Stimulated activated naive B cell treated with anti-CD40 and anti-IgM and Interleukin-4, amounts not matched to agents 10 μg/mL and 1 μg/mL and 100 μg/mL, for 72 hours (primary cell): ENCODE measurements at regions not wholly inside any gene's neighbourhood (a gene's known extent, or its start where the extent isn't known, plus 50 kb on each side); places are given as distances from the start of the nearest gene placed in this dataset.

ENCODE experiments used
- ATAC-seq, 2 donors: fragments of 150-1000 bp; cut with Tn5 transposase; replicated peaks; 2 replicates each; pipeline ENCODE4 v1.10.0; 2021; ENCODE audit warnings: moderate library complexity in 1 of 2
- DNase-seq: peaks from one replicate; pipeline ENCODE4 v3.0.0; 2021
- H3K27ac Mint-ChIP-seq: one replicate; pipeline ENCODE4 v1.8.0; 2022; ENCODE audit warnings: mild to moderate bottlenecking, mixed read lengths
- H3K27me3 Mint-ChIP-seq, 2 donors: one replicate each; pipeline ENCODE4 v1.8.0; 2022; ENCODE audit warnings: mixed read lengths in 2 of 2
- H3K36me3 Mint-ChIP-seq, 2 donors: one replicate each; pipeline ENCODE4 v1.8.0; 2022; ENCODE audit warnings: mixed read lengths in 2 of 2, mild to moderate bottlenecking in 1 of 2
- H3K4me1 Mint-ChIP-seq, 2 donors: one replicate each; pipeline ENCODE4 v1.8.0; 2022; ENCODE audit warnings: mixed read lengths in 2 of 2, mild to moderate bottlenecking in 1 of 2
- H3K4me3 Mint-ChIP-seq, 2 donors: one replicate each; pipeline ENCODE4 v1.8.0; 2022; ENCODE audit warnings: mild to moderate bottlenecking in 2 of 2, mixed read lengths in 2 of 2, moderate library complexity in 1 of 2
- H3K9me3 Mint-ChIP-seq, 2 donors: one replicate each; pipeline ENCODE4 v1.8.0; 2022; ENCODE audit warnings: mixed read lengths in 2 of 2, mild to moderate bottlenecking in 1 of 2

DNA sequence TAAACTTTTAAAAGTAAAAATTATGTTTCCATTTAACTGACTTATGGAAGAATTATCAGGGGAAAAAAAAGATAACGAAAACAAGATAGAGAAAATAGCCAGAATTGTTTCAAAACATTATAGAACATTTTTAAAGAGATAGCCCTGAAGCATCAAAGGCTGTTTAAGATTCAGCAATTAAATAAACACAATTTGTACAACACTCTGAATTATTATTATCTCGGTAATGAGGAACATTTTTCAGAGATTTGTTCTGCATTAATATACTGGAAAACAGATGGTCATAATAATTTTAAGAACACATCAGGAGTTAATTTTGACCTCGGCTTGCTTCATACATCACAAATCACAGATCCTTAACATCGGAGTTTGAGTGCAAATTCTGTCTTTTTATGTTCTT, 643.8 kb downstream of the SORCS1 start:
- no peaks in the 10 kb centered on the region for H3K36me3 Mint-ChIP-seq
- no peak for ATAC-seq
- no peak for DNase-seq
- no peaks in the 10 kb centered on the region for H3K4me1 Mint-ChIP-seq
- H3K27ac Mint-ChIP-seq: no peak overlapping the region
- H3K9me3 Mint-ChIP-seq: peaks cover 0 to 2% of the 10 kb centered on the region in 2 donors
- no peak overlapping the region for H3K4me3 Mint-ChIP-seq
- no peaks in the 10 kb centered on the region for H3K27me3 Mint-ChIP-seq

- DNase-seq: no peak
- H3K4me1 Mint-ChIP-seq: no peaks in the 10 kb centered on the region
- H3K27me3 Mint-ChIP-seq: no peaks in the 10 kb centered on the region
- H3K27ac Mint-ChIP-seq: no peak overlapping the region
- ATAC-seq: no peak
- no peaks in the 10 kb centered on the region for H3K36me3 Mint-ChIP-seq
- peaks cover 0 to 2% of the 10 kb centered on the region in 2 donors for H3K9me3 Mint-ChIP-seq
- H3K4me3 Mint-ChIP-seq: no peak overlapping the region
Observed at GRCh38 chr10:106519376-106520030, 645.0 kb downstream of the SORCS1 start.

- Mint-ChIP-seq H3K4me3 (no peak overlapping the region), H3K36me3 (no peaks in the 10 kb centered on the region), H3K27me3 (no peaks in the 10 kb centered on the region), H3K9me3 (peaks cover 0 to 2% of the 10 kb centered on the region in 2 donors), H3K27ac (no peak overlapping the region), H3K4me1 (no peaks in the 10 kb centered on the region)
- no peak for DNase-seq
- ATAC-seq: no peak
Observed at GRCh38 chr10:106515206-106515790, 649.2 kb downstream of the SORCS1 start.

GRCh38 chr10:106513352-106513771, 651.1 kb downstream of the SORCS1 start:
- Mint-ChIP-seq H3K9me3 (peaks cover 2 to 4% of the 10 kb centered on the region in 2 donors), H3K4me3 (no peak overlapping the region), H3K27me3 (no peaks in the 10 kb centered on the region), H3K4me1 (no peaks in the 10 kb centered on the region), H3K36me3 (no peaks in the 10 kb centered on the region), H3K27ac (no peak overlapping the region)
- ATAC-seq (no peak), DNase-seq (no peak)

DNA sequence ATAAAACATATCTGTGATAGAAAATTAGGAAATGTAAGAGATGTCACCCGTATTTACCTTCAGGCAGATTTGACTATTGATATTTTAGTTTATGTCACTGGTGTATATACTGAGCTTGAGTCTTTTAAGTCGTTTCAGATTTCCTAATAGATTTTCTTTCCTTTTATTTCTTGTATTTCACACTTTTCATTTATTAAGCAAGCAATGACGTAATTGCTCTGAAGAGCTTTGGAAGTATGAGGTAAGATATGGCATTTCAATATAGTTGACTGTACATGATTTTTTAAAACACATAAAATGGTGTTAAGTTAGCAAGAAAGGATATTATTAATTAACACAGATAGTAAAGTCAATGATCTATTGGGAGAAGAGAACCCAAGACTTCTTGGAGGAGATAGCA, 652.6 kb downstream of the SORCS1 start:
- peaks cover 0 to 4% of the 10 kb centered on the region in 2 donors for H3K9me3 Mint-ChIP-seq

GRCh38 chr10:106508950-106509349, 655.6 kb downstream of the SORCS1 start:
- no peaks in the 10 kb centered on the region for H3K27me3 Mint-ChIP-seq
- ATAC-seq: no peak
- H3K9me3 Mint-ChIP-seq: peaks cover 0 to 4% of the 10 kb centered on the region in 2 donors
- H3K36me3 Mint-ChIP-seq: no peaks in the 10 kb centered on the region
- H3K27ac Mint-ChIP-seq: no peak overlapping the region
- no peak for DNase-seq
- no peaks in the 10 kb centered on the region for H3K4me1 Mint-ChIP-seq
- no peak overlapping the region for H3K4me3 Mint-ChIP-seq

More for the DNA sequence above, 652.6 kb downstream of the SORCS1 start:
- Mint-ChIP-seq H3K36me3 (no peaks in the 10 kb centered on the region), H3K27me3 (no peaks in the 10 kb centered on the region), H3K4me1 (no peaks in the 10 kb centered on the region), H3K4me3 (no peak overlapping the region), H3K27ac (no peak overlapping the region)
- DNase-seq: no peak
- no peak for ATAC-seq

DNA sequence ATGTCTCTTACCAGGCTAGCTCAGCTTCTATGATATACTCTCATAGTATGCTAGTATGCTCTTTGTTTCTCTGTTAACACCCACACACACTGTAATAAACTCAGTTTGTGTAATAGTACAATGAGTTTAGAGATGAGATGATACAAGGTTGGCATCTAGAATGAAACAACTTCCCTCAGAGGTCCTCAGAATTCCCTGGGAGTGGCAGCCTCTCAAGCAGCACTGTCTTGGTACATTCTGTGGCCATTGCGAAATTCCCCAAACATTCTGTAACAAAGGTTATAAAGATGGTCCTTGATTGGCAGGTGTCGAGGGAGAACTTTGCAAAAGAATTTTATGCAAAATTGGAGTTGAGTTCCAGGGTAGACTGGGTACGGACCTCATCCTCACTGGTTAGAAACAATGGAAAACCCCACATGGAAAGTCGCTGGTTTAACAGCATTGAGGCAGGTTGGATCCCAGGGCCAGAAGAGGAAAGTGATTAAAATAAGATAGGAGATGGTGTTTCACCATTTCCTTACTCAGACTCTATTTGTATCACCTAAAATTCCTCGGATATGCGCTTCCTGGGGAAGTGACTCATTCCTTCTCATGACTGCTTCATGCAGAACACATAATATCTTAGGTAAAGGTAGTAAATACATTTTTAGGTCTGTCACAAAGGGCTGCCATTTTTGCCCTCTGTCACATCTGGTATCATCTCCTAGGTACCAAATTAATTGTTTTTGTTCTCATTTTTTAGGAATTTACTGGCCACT, 657.8 kb downstream of the SORCS1 start:
- DNase-seq: no peak
- H3K27ac Mint-ChIP-seq: no peak overlapping the region
- H3K36me3 Mint-ChIP-seq: no peaks in the 10 kb centered on the region
- H3K4me1 Mint-ChIP-seq: no peaks in the 10 kb centered on the region
- no peak overlapping the region for H3K4me3 Mint-ChIP-seq
- no peak for ATAC-seq
- no peaks in the 10 kb centered on the region for H3K27me3 Mint-ChIP-seq
- H3K9me3 Mint-ChIP-seq: peaks cover 0 to 4% of the 10 kb centered on the region in 2 donors

DNA sequence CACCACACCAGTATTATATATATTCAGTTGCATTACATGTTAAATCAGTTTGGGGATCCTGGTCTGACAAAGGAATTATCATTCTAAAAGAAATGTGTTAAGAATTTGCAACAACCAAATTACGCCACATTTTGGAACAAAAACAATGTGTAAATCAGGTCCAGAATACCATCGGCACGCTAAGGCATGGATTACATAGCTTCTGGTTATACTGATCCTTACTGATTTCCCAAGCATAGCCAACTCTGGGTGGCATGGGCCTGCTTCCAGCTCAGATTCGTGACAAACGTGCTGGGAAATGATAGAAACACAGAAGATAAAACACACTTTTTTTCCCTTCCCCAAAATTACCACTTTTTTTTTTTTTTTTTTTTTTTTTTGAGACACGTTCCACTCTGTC, 660.0 kb downstream of the SORCS1 start:
- ATAC-seq (no peak), DNase-seq (no peak)
- Mint-ChIP-seq H3K36me3 (no peaks in the 10 kb centered on the region), H3K27me3 (no peaks in the 10 kb centered on the region), H3K4me3 (no peak overlapping the region), H3K9me3 (peaks cover 1 to 4% of the 10 kb centered on the region in 2 donors), H3K4me1 (no peaks in the 10 kb centered on the region), H3K27ac (no peak overlapping the region)

DNA sequence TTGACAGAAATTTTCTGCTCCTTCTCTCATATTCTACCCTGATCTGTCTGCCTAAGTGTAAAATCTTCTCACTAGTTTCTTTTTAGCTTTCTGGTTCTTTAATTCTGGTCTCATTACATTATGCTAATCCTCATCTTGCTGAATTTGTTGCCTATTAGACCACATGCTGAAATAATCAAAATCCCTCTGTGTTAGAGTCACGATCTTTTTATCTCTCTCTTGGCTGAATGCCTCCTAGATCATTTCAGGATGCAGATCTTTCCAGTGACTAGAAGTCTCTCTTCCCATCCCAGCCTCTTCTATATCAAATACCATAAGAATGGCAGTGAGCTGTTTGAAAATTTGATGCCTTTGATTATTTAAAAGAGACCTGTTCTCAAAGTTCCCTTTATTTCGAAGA, 661.9 kb downstream of the SORCS1 start:
- peaks cover 0 to 1% of the 10 kb centered on the region in 2 donors for H3K9me3 Mint-ChIP-seq
- H3K4me1 Mint-ChIP-seq: no peaks in the 10 kb centered on the region
- no peaks in the 10 kb centered on the region for H3K27me3 Mint-ChIP-seq
- H3K4me3 Mint-ChIP-seq: no peak overlapping the region
- no peaks in the 10 kb centered on the region for H3K36me3 Mint-ChIP-seq
- ATAC-seq (no peak), DNase-seq (no peak)
- H3K27ac Mint-ChIP-seq: no peak overlapping the region

- H3K9me3 Mint-ChIP-seq: peaks cover 0 to 4% of the 10 kb centered on the region in 2 donors
- H3K4me3 Mint-ChIP-seq: no peak overlapping the region
Observed at GRCh38 chr10:106500925-106501525, 663.5 kb downstream of the SORCS1 start.

DNA sequence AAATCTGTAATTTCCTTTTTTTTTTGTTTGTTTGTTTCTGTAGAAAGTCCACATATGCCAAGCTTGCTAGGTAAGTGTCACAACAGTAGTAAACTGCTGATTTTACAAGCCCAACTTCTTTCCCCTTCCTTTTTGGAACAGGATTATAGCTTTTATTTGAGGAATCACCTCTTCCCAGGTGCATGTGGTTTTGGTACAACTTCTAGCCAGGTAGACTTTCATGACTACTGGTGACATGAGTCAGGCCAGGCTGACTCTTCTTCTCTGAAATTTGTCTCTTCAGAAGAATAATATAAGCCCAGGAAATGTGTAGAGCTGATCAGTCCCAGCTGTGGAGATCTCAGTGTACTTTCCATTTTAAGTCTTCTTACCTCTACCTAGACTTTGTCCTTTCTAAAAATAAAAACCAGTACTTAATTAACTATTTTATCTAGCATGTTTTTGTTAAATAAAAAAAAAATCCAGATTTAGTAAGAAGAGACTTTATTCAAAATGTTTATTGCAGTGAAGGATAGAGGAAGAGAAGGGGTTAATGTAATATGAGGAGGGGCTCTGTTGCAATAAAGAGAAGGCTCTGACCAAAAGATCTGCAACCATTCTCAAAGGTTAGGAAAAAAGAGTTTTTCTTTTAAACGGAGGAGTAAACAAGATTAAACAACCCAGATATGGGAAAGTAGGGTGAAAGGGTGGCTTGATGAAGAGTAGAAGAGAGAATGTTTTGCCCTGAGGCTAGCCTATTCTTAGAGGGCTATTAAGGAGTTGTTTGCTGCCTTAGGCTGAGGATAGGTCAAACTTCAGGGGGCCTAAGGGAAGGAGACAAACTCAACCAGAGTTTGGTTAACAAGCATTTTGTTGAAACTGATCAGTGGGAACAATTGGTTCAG, 664.2 kb downstream of the SORCS1 start:
- ATAC-seq: no peak
- H3K27me3 Mint-ChIP-seq: no peaks in the 10 kb centered on the region
- DNase-seq: no peak
- no peaks in the 10 kb centered on the region for H3K4me1 Mint-ChIP-seq
- no peaks in the 10 kb centered on the region for H3K36me3 Mint-ChIP-seq
- no peak overlapping the region for H3K27ac Mint-ChIP-seq
- no peak overlapping the region for H3K4me3 Mint-ChIP-seq
- H3K9me3 Mint-ChIP-seq: peaks cover 0 to 4% of the 10 kb centered on the region in 2 donors

More at GRCh38 chr10:106500925-106501525, 663.5 kb downstream of the SORCS1 start:
- no peak overlapping the region for H3K27ac Mint-ChIP-seq
- DNase-seq: no peak
- H3K4me1 Mint-ChIP-seq: no peaks in the 10 kb centered on the region
- ATAC-seq: no peak
- H3K36me3 Mint-ChIP-seq: no peaks in the 10 kb centered on the region
- H3K27me3 Mint-ChIP-seq: no peaks in the 10 kb centered on the region

DNA sequence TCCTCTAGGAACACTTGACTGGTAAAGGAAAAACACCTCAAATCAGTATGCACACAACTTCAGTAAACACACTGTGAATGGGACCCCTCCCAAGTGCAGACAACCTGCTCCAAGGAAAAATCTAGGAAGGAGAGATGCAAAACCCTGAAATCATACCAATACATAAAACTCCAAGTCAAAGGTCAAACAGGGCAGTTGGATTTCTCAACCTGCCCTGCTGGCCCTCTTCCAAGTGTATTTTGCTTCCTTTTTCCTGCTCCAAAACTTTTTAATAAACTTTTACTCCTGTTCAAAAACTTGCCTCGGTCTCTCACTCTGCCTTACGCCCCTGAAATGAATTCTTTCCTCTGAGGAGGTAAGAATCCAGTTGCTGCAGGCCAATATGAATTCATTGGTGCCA, 665.1 kb downstream of the SORCS1 start:
- DNase-seq (no peak), ATAC-seq (no peak)
- Mint-ChIP-seq H3K27me3 (no peaks in the 10 kb centered on the region), H3K4me3 (no peak overlapping the region), H3K4me1 (no peaks in the 10 kb centered on the region), H3K9me3 (peaks cover 0 to 4% of the 10 kb centered on the region in 2 donors), H3K27ac (no peak overlapping the region), H3K36me3 (no peaks in the 10 kb centered on the region)

DNA sequence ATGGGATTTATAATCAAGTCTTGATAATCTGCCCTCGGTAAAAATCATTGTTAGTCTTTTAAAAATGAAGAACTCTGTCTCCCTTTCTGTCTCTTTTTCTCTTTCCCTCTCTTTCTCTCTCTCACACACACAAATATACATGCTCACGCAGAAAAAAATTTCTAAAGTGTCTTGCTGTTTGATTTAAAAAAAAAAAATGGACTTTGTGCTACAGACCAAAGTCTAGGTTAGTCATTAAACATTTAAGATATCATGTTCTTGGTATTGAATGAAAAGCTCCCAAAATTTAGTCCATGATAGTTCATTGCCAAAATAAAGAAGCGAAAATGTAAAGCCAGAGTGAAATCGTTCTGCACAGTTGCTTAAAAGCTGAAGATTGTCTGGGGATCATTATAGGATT, 665.8 kb downstream of the SORCS1 start:
- H3K27ac Mint-ChIP-seq: no peak overlapping the region
- no peak overlapping the region for H3K4me3 Mint-ChIP-seq
- H3K4me1 Mint-ChIP-seq: no peaks in the 10 kb centered on the region
- no peak for DNase-seq
- ATAC-seq: no peak
- no peaks in the 10 kb centered on the region for H3K36me3 Mint-ChIP-seq
- peaks cover 0 to 4% of the 10 kb centered on the region in 2 donors for H3K9me3 Mint-ChIP-seq
- no peaks in the 10 kb centered on the region for H3K27me3 Mint-ChIP-seq

DNA sequence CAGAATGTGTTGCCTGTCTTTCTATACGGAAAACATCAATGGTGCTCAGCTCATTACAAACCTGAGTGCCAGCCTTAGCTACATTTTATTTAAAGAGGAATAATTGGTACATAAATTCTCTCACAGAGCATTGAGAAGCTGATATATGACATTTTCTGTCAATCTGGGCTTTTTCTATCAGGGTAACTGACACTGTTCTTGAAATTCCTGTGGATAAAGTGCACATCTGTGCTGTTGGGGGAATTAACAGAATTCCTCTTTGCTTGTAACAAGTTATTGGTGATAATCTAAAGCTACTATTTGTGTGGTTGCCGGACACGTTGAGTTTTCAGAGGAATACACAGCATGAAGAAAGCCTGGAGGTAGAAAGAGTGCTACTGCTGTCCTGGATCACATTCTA, 668.6 kb downstream of the SORCS1 start:
- ATAC-seq: no peak
- no peak overlapping the region for H3K27ac Mint-ChIP-seq
- H3K27me3 Mint-ChIP-seq: no peaks in the 10 kb centered on the region
- H3K4me1 Mint-ChIP-seq: no peaks in the 10 kb centered on the region
- H3K4me3 Mint-ChIP-seq: no peak overlapping the region
- H3K9me3 Mint-ChIP-seq: peaks cover 0 to 3% of the 10 kb centered on the region in 2 donors
- H3K36me3 Mint-ChIP-seq: no peaks in the 10 kb centered on the region
- DNase-seq: no peak
